Prostate gland (tissue), 2 donors: ENCODE measurements at regions not wholly inside any gene's neighbourhood (a gene's known extent, or its start where the extent isn't known, plus 50 kb on each side); places are given as distances from the start of the nearest gene placed in this dataset.

Experiments used
- CTCF ChIP-seq, 4 experiments: fragments of 200-600 bp in 2 of 4; fragments of 450-650 bp in 2 of 4; sonication (generic) in 2 of 4; IDR thresholded peaks; 1 replicate in 3 of 4; 2 replicates in 1 of 4; pipeline ENCODE4 v1.5.1; 2016 to 2019; ENCODE audit warnings: antibody characterized with exemption in 4 of 4, mild to moderate bottlenecking in 2 of 4, moderate library complexity in 2 of 4
- POLR2A ChIP-seq: fragments of 450-650 bp; IDR thresholded peaks from one replicate; pipeline ENCODE4 v1.6.1; 2016; ENCODE audit warnings: antibody characterized with exemption, mild to moderate bottlenecking

GRCh38 chr18:78683191-78684010 lies 296.2 kb upstream of the SALL3 start:
- no peak for TF ChIP-seq CTCF (IDR thresholded peaks at IDR 0.05)
- TF ChIP-seq POLR2A: no peak
